OCI-LY7 (cell line): ENCODE measurements at regions not wholly inside any gene's neighbourhood (a gene's known extent, or its start where the extent isn't known, plus 50 kb on each side); places are given as distances from the start of the nearest gene placed in this dataset.

ENCODE experiments used
- CTCF ChIP-seq: fragments of 200-600 bp; sonication (generic); conservative IDR thresholded peaks from 2 replicates; pipeline ENCODE4 v1.5.1; 2014; ENCODE audit warnings: mild to moderate bottlenecking, antibody characterized with exemption, low read length, moderate library complexity, mixed read lengths
- EZH2phosphoT487 ChIP-seq: fragments of 200-600 bp; sonication (generic); IDR thresholded peaks from 2 replicates; pipeline ENCODE4 v1.6.1; 2018; ENCODE audit warnings: low read depth, borderline replicate concordance, mild to moderate bottlenecking, mixed run types, antibody characterized with exemption, low read length, moderate library complexity, mixed read lengths

- TF ChIP-seq CTCF (no peak), EZH2phosphoT487 (no peak)
These were observed 484.5 kb upstream of the NR2F2 start for GRCh38 chr15:95845862-95846515.
